Non-pigmented ciliary epithelial cell (primary cell): ENCODE measurements at regions not wholly inside any gene's neighbourhood (a gene's known extent, or its start where the extent isn't known, plus 50 kb on each side); places are given as distances from the start of the nearest gene placed in this dataset.
A peak's percentile ranks its signal among the peaks of the same experiment; 100 is the strongest.
"Not testable (repeated sequence)": the region's sequence is repeated elsewhere in the genome, so short reads cannot be mapped to it uniquely, and the experiment has no call there.

Source experiments
- DNase-seq: peaks from one replicate; pipeline ENCODE4 v3.0.0-alpha.2; 2010; ENCODE audit warnings: low read depth

DNA sequence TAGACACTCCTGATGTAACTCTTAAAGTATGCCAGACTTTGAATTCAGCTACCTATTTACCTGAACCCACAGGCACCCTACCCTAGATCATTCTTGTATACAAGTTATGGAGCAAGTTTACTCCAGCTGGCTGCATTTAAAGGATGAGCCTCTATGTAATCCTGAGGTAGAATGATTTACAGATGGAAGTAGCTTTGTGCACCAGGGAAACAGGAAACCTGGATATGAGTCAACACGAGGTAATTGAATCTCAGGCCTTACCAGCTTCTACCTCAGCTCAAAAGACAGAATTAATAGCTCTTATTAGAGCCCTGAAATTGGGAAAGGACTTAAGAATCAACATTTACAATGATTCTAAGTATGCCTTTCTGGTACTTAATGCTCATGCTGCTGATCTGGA lies 119.8 kb downstream of the AGTR2 start:
- no peak for DNase-seq

DNA sequence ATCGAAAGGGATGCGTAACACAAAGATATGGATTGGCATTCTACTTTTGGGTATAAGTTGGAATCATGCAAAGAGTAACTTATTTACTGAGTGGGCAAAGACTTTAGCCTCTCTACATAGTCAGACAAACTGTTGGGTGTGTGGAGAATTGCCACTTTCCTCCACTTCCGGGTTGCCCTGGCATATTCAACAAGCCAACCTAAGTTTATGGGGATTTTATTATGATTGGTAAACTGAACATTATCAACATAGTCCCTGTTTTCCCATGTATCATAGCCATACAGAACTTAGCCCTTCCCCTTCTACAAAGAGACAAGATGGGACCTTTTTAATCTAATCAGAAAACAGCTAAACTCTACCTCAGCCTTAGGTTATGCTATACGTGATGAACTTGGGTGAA lies 121.6 kb downstream of the AGTR2 start:
- no peak for DNase-seq

DNA sequence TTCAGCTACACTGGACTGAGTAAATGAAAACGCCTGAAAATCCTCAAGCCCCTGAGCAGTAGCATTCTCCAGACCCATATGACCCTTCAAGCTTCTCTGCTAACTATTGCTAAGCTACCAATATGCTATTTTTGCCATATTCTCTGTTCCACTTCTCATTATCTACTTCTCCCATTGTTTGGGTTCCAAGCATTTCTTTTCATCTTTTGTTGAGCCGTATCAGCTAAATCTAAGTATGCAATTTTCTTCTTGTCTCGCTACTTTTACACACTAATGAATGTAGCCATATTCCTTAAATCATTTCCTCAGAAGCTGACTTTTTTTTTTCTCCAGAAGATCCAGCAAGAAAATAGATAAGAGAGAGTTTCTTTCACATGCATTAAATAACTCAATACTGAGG lies 128.4 kb downstream of the AGTR2 start:
- DNase-seq, result no peak

DNA sequence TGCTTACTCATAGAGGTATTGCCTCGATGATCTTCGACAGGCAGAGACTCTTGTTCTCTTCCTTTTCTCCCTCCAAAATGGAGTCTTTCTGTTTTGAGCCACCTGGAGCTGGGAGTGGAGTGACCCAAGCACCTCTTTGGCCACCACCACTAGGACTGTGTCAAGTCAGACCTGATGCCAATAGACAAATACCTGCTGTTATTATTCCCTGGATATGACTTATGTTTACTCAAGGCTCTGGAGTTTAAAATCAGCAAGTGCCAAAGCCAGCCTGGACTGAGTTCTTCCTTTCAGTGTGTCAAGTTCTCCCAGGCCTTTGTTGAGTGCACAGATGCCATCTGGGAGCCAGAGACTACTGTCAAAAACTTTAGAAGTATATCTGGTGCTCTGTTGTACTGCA lies 130.2 kb upstream of the SLC6A14 start:
- DNase-seq, result no peak

DNA sequence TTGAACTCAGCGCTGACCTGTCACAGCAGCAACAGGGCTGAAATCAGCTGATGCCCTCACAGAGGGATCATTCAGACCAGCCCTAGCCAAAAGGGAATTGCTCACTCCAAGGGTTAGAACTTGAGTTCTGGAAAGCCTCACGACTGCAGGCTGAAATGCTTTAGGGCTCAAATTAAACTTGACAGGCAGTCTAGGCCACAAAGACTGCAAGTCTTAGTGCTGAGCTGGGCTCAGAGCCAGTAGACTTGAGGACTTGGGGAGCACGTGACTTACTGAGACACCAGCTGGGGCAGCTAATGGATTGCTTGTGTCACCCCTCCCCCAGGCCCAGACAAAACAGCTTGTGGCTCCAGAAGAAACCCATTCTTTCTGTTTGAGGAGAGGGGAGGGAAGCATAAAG lies 119.0 kb upstream of the SLC6A14 start:
- DNase-seq, result peak; percentile 35

DNA sequence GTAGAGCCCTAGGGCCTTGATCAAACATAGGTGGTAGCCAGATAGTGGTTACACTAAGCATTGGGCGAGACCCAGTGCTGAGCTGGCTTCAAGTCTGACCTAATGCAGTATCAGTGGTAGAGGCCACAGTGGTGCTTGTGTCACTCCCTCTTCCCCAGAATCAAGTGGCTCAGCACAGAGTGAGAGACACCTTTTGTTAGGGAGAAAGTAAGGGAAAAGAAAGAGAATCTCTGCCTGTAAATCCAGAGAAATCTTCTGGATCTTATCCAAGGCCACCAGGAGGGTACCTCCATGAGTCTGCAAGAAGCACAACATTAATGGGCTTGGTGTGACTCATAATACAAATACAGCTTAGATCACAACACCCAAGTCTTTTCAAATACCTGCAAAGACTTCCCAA lies 117.7 kb upstream of the SLC6A14 start:
- no peak for DNase-seq

DNA sequence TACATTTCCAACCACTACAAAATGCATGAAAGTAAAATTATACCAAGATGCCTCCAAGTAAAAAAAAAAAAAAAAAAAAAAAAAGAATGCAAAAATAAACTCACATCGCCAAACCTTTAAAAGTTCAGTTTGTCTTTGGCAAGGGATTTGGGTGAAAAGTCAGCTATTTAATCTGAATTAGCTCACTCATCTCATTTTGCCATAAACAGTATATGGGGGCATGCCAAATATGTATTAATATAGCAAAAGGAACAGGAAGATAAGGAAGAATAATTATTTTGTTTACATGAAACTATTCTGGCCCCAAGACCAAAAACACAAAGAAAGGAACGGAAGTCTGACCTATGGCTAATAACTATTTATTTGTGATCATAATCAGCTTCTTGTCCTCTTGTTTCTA lies 114.7 kb upstream of the SLC6A14 start:
- DNase-seq, result no peak

DNA sequence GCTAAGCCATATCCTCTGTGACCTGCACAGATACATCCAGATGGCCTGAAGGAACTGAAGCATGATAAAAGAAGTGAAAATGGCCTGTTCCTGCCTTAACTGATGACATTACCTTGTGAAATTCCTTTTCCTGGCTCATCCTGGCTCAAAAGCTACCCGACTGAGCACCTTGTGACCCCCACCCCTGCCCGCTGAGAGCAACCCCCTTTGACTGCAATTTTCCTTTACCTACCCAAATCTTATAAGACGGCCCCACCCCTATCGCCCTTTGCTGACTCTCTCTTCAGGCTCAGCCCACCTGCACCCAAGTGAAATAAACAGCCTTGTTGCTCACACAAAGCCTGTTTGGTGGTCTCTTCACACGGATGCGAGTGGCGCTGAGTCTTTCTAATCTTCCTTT lies 104.4 kb upstream of the SLC6A14 start:
- not testable (repeated sequence) for DNase-seq

DNA sequence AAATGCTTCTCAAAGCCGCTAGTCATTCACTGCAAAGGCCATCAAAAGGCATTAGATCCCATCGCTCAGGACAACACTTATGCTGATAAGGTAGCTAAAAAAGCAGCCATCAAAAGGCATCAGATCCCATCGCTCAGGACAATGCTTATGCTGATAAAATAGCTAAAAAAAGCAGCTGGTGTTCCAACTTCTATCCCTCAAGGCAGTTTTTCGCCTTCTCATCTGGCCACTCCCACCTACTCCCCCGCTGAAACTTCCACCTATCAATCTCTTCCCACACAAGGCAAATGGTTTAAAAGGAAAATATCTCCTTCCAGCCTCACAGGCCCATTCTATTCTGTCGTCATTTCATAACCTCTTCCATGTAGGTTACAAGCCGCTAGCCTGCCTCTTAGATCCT lies 101.6 kb upstream of the SLC6A14 start:
- not testable (repeated sequence) for DNase-seq

DNA sequence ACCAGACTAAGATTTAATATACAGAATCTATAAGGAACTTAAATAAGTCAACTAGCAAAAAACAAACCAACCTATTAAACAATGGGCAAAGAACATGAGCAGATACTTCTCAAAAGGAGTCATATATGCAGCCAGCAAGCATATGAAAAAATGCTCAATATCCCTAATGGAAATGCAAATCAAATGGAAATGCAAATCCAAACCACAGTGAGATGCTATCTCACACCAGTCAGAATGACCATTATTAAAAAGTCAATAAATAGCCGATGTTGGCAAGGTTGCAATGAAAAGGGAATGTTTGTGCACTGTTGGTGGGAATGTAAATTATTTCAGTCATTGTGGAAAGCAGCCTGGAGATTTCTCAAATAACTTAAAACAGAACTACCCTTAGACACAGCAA lies 97.0 kb upstream of the SLC6A14 start:
- no peak for DNase-seq

DNA sequence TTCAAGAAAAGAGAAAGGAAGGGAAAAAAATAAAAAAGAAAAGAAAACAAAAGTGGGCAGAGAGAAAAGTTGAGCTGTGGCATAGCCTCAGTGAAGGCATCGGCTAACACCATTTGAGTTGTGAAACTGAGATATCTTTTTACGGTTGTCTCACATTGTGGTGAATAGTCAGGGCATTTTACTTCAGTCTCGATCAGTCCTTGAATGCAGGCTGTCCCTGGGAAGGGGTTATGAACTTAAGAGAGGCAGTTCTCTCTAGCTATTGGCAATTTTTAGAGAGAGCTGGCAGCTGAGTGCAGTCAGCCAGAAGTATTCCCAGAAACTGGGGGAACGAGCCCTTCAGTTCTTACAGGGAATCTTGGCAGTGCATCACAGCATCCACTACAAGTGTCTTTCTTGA lies 93.5 kb upstream of the SLC6A14 start:
- DNase-seq, result no peak

DNA sequence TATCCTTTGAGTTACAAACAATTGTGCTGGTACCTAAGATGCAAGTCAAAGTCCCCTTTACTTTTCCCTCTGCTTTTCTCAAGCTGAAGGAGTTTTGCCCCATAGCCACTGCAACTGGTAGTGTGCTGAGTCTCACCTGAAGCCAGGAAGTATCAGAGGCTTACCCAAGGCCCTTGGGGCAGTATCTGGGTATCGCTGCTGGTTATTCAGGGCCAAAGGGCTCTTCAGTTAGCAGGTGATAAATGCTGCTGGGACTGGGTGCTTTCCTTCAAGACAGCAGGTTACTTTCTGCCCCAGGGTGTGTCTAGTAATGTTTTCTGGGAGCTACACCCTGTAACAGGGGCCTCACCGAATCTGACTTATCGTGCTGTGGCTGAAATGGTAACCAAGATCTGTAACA lies 90.4 kb upstream of the SLC6A14 start:
- no peak for DNase-seq

DNA sequence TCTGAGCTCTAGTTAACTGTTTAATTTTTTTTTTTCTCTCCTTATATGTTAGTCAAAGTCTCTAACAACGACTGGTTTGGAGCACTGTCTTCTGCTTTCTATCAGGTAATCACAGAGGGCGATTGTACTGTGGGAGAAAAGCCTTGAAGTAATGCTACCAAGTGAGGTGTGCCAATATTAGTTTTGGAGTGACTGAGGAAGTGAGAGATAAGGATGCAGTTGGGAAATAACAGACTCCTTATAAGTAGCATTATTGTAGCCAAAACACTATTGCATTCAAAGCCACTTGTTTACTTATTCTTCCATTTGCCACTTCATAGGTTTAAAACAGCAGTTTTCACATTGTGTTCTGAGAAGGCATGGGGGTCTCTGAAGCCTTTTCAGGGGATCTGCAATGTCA lies 79.1 kb upstream of the SLC6A14 start:
- no peak for DNase-seq

DNA sequence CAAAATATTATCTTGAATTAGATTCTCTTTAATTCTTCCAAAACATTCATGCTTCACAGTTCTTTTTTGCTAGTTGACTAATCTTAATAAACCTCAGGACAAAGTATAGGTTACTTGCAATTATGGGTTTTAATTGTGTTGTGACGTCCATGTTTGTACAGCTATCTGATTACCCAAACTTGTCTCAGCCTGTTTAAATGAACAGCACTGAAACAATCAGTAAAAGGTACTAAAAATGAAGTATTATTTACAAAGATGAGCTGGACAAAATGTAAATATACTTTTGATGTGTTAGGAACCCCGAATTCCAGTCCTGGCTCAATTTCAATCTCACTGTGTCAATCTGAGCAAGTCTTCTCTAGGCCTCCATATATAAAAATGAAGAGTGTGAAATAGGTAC lies 57.4 kb upstream of the SLC6A14 start:
- no peak for DNase-seq

DNA sequence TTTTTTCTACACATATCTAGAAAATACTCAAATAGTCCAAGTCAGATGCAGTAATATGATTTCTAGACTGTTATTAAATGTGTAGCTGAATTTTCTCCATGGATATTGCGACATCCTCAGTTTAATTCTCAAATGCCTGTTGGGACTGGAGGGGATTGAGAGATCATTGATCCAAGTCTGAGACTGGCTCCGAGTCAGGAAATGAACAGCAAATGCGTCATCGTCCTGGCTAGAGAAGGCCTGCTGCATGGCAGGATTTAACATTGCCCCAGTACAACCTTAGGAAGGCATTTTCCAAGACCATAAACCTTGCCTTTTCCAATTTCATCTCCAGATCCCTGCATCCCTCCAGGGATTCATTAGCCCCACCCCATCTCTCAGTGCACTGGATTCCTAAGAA lies 56.6 kb upstream of the SLC6A14 start:
- no peak for DNase-seq

DNA sequence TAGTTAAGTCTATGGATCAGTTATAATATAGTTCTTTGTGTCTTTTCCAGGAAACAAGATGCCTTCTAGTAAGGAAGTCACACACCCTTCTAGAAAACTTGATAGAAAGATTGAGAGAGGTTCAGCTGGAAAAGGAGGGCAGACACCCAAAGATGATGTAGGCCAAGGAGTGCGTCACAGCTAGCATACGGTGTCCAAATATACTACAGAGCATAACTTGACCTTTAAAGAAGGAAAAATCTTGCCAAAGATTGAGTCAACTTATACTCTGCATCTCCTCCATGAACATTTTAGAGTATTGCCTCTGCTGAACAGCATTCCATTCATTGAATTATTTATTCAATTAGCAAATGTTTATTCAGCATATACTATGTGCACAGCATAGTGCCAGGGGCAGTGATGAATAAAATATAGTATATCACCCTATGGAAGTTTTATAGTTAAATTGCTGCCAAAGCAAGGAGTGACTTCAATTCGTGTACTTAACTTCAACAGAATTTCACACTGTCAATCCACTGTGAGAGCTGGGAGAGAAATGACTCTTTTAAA lies 51.9 kb upstream of the SLC6A14 start:
- DNase-seq, result no peak
